ENCODE measurements at regions not wholly inside any gene's neighbourhood (a gene's known extent, or its start where the extent isn't known, plus 50 kb on each side); places are given as distances from the start of the nearest gene placed in this dataset.

- DNase-seq (ENCODE audit: low spot score): no peak
- Histone ChIP-seq H3K4me1 (ENCODE audit: control insufficient read depth in 4 of 4, insufficient read depth in 4 of 4, low read length in 3 of 4) (no peaks in the 10 kb centered on the region), H3K27ac (ENCODE audit: low read depth in 1 of 2, low read length in 2 of 2) (no peak overlapping the region), H3K36me3 (ENCODE audit: control insufficient read depth in 4 of 4, insufficient read depth in 3 of 4, low read depth in 1 of 4, low read length in 3 of 4) (no peaks in the 10 kb centered on the region), H3K9me3 (ENCODE audit: control insufficient read depth in 4 of 4, low read length in 3 of 4) (peaks cover 0 to 5% (median 0%) of the 10 kb centered on the region in 4 donors), H3K4me3 (ENCODE audit: low read depth in 1 of 3, low read length in 3 of 3) (no peak overlapping the region), H3K9ac (ENCODE audit: low read depth in 1 of 2, low read length in 2 of 2) (no peak overlapping the region), H3K27me3 (ENCODE audit: control insufficient read depth in 4 of 4, insufficient read depth in 4 of 4, low read length in 3 of 4) (peaks cover 0 to 2% (median 0%) of the 10 kb centered on the region in 4 donors)
- no peak for TF ChIP-seq RXRA (IDR thresholded peaks at IDR 0.05)
Measured at GRCh38 chr2:67660871-67661270, 263.7 kb downstream of the ETAA1 start.

- no peak overlapping the region for H3K9ac ChIP-seq (ENCODE audit: low read depth in 1 of 2, low read length in 2 of 2)
- H3K27ac ChIP-seq (ENCODE audit: low read depth in 1 of 2, low read length in 2 of 2): no peak overlapping the region
- peaks cover 0 to 5% (median 0%) of the 10 kb centered on the region in 4 donors for H3K9me3 ChIP-seq (ENCODE audit: control insufficient read depth in 4 of 4, low read length in 3 of 4)
- no peak overlapping the region for H3K4me3 ChIP-seq (ENCODE audit: low read depth in 1 of 3, low read length in 3 of 3)
- no peaks in the 10 kb centered on the region for H3K4me1 ChIP-seq (ENCODE audit: control insufficient read depth in 4 of 4, insufficient read depth in 4 of 4, low read length in 3 of 4)
- no peaks in the 10 kb centered on the region for H3K36me3 ChIP-seq (ENCODE audit: control insufficient read depth in 4 of 4, insufficient read depth in 3 of 4, low read depth in 1 of 4, low read length in 3 of 4)
- peaks cover 0 to 2% (median 0%) of the 10 kb centered on the region in 4 donors for H3K27me3 ChIP-seq (ENCODE audit: control insufficient read depth in 4 of 4, insufficient read depth in 4 of 4, low read length in 3 of 4)
- no peak for TF ChIP-seq CTCF (IDR thresholded peaks at IDR 0.05; ENCODE audit: low read depth, low read length, missing input control)
- TF ChIP-seq GABPA (IDR thresholded peaks at IDR 0.05 in 1 of 2, conservative IDR thresholded peaks at IDR 0.05 in 1 of 2): no peak
- TF ChIP-seq SP1 (IDR thresholded peaks at IDR 0.05): no peak
- no peak for TF ChIP-seq HNF4G (IDR thresholded peaks at IDR 0.05)
- no peak for TF ChIP-seq FOXA1 (IDR thresholded peaks at IDR 0.05)
- no peak for TF ChIP-seq FOXA2 (IDR thresholded peaks at IDR 0.05)
- no peak for TF ChIP-seq JUND (IDR thresholded peaks at IDR 0.05)
- no peak for TF ChIP-seq YY1 (IDR thresholded peaks at IDR 0.05)
- no peak for TF ChIP-seq ZBTB33 (IDR thresholded peaks at IDR 0.05)
- TF ChIP-seq EGR1 (IDR thresholded peaks at IDR 0.05; ENCODE audit: low read depth in 2 of 2): no peak
- no peak for TF ChIP-seq MAX (IDR thresholded peaks at IDR 0.05)
- no peak for TF ChIP-seq REST (IDR thresholded peaks at IDR 0.05)
- no peak for TF ChIP-seq ATF3 (IDR thresholded peaks at IDR 0.05)
- TF ChIP-seq NR2F2 (IDR thresholded peaks at IDR 0.05): no peak
- no peak for TF ChIP-seq RXRA (IDR thresholded peaks at IDR 0.05)
- TF ChIP-seq TAF1 (conservative IDR thresholded peaks at IDR 0.05): no peak
- no peak for DNase-seq (ENCODE audit: low spot score)
Measured at GRCh38 chr2:67662222-67662621, 265.1 kb downstream of the ETAA1 start.
